Daoy (cell line): ENCODE measurements at regions not wholly inside any gene's neighbourhood (a gene's known extent, or its start where the extent isn't known, plus 50 kb on each side); places are given as distances from the start of the nearest gene placed in this dataset.

Experiments used
- DNase-seq: peaks from one replicate; pipeline ENCODE4 v3.0.0-alpha.2; 2015; ENCODE audit warnings: low read depth

- DNase-seq: no peak
These were observed 176.0 kb upstream of the ZNF608 start for GRCh38 chr5:124922255-124922975.

GRCh38 chr5:124923131-124923530 is 176.7 kb upstream of the ZNF608 start:
- no peak for DNase-seq

- no peak for DNase-seq
These were observed 178.3 kb upstream of the ZNF608 start for GRCh38 chr5:124924729-124925128.

GRCh38 chr5:124927735-124928134 is 181.3 kb upstream of the ZNF608 start:
- DNase-seq: peak; percentile 41

GRCh38 chr5:124929000-124929399 is 182.6 kb upstream of the ZNF608 start:
- DNase-seq: no peak

GRCh38 chr5:124932791-124933600 is 186.6 kb upstream of the ZNF608 start:
- peak; percentile 78 for DNase-seq

GRCh38 chr5:124935065-124935464 is 188.6 kb upstream of the ZNF608 start:
- DNase-seq: no peak

- no peak for DNase-seq
These were observed 190.1 kb upstream of the ZNF608 start for GRCh38 chr5:124936626-124936933.

- no peak for DNase-seq
These were observed 194.9 kb upstream of the ZNF608 start for GRCh38 chr5:124941051-124942049.

- peak; percentile 37 for DNase-seq
These were observed 201.8 kb upstream of the ZNF608 start for GRCh38 chr5:124948062-124948753.

- peak; percentile 53 for DNase-seq
These were observed 202.4 kb upstream of the ZNF608 start for GRCh38 chr5:124948754-124949275.

- peak; percentile 24 for DNase-seq
These were observed 203.4 kb upstream of the ZNF608 start for GRCh38 chr5:124949862-124950261.

GRCh38 chr5:124951105-124951504 is 204.7 kb upstream of the ZNF608 start:
- DNase-seq: no peak

- no peak for DNase-seq
These were observed 205.2 kb upstream of the ZNF608 start for GRCh38 chr5:124951661-124952060.

GRCh38 chr5:124952079-124952478 is 205.6 kb upstream of the ZNF608 start:
- DNase-seq: peak; percentile 66

GRCh38 chr5:124952566-124952965 is 206.1 kb upstream of the ZNF608 start:
- no peak for DNase-seq

GRCh38 chr5:124954784-124955183 is 208.3 kb upstream of the ZNF608 start:
- no peak for DNase-seq

GRCh38 chr5:124956471-124957029 is 210.1 kb upstream of the ZNF608 start:
- DNase-seq: no peak

- no peak for DNase-seq
These were observed 210.6 kb upstream of the ZNF608 start for GRCh38 chr5:124957063-124957462.

- no peak for DNase-seq
These were observed 213.8 kb upstream of the ZNF608 start for GRCh38 chr5:124960266-124960665.

GRCh38 chr5:124961521-124961920 is 215.1 kb upstream of the ZNF608 start:
- DNase-seq: no peak
